LNCaP clone FGC (cell line): ENCODE measurements at regions not wholly inside any gene's neighbourhood (a gene's known extent, or its start where the extent isn't known, plus 50 kb on each side); places are given as distances from the start of the nearest gene placed in this dataset.

ENCODE experiments used
- DNase-seq: peaks from one replicate; pipeline ENCODE4 v3.0.0-alpha.2; 2011; ENCODE audit warnings: low read depth
- H3K4me3 ChIP-seq: 2 replicates; pipeline ENCODE4 v1.5.1; 2011; ENCODE audit warnings: mild to moderate bottlenecking, low read depth, low read length, control low read depth
- CTCF ChIP-seq: IDR thresholded peaks from 2 replicates; pipeline ENCODE4 v1.5.1; 2012; ENCODE audit warnings: mild to moderate bottlenecking; ENCODE audit not compliant: control insufficient read depth, insufficient read depth; ENCODE audit errors: extremely low read depth

- H3K4me3 ChIP-seq: no peak overlapping the region
- DNase-seq: no peak
- no peak for TF ChIP-seq CTCF
These were observed 86.0 kb upstream of the SNTG2 start for GRCh38 chr2:864501-865106.

- no peak for DNase-seq
- no peak for TF ChIP-seq CTCF
These were observed 86.8 kb upstream of the SNTG2 start for GRCh38 chr2:863732-864450.

GRCh38 chr2:862731-863466 is 87.8 kb upstream of the SNTG2 start:
- H3K4me3 ChIP-seq: no peak overlapping the region
- no peak for TF ChIP-seq CTCF
- DNase-seq: no peak

More at GRCh38 chr2:863732-864450, 86.8 kb upstream of the SNTG2 start:
- no peak overlapping the region for H3K4me3 ChIP-seq

GRCh38 chr2:862355-862687 is 88.3 kb upstream of the SNTG2 start:
- no peak overlapping the region for H3K4me3 ChIP-seq
- TF ChIP-seq CTCF: no peak
- DNase-seq: no peak

- TF ChIP-seq CTCF: no peak
- no peak for DNase-seq
- no peak overlapping the region for H3K4me3 ChIP-seq
These were observed 88.8 kb upstream of the SNTG2 start for GRCh38 chr2:861655-862354.

- DNase-seq: no peak
- no peak overlapping the region for H3K4me3 ChIP-seq
- no peak for TF ChIP-seq CTCF
These were observed 90.3 kb upstream of the SNTG2 start for GRCh38 chr2:860259-860855.
